NCI-H526 (cell line): ENCODE measurements at regions not wholly inside any gene's neighbourhood (a gene's known extent, or its start where the extent isn't known, plus 50 kb on each side); places are given as distances from the start of the nearest gene placed in this dataset.

Source experiments
- DNase-seq, 2 experiments: peaks; one replicate each; lab custom pipeline; 2025; lab: John Stamatoyannopoulos, UW

GRCh38 chr10:78963074-78964034 is 105.4 kb upstream of the ZMIZ1 start:
- DNase-seq: no peak

- peak in 1 of 2 experiments; percentile 59 for DNase-seq
Observed at GRCh38 chr10:78964274-78964951, 104.4 kb upstream of the ZMIZ1 start.

- DNase-seq: peak; percentile 76 to 91
Observed at GRCh38 chr10:78964952-78965633, 103.7 kb upstream of the ZMIZ1 start.

- DNase-seq: no peak
Observed at GRCh38 chr10:78966182-78966787, 102.5 kb upstream of the ZMIZ1 start.

GRCh38 chr10:78966844-78967488 is 101.8 kb upstream of the ZMIZ1 start:
- DNase-seq: no peak

- DNase-seq: no peak
Observed at GRCh38 chr10:78968300-78968942, 100.3 kb upstream of the ZMIZ1 start.

- no peak for DNase-seq
Observed at GRCh38 chr10:78968943-78969342, 99.8 kb upstream of the ZMIZ1 start.

GRCh38 chr10:78969719-78970118 is 99.0 kb upstream of the ZMIZ1 start:
- DNase-seq: no peak

GRCh38 chr10:78970261-78970660 is 98.5 kb upstream of the ZMIZ1 start:
- DNase-seq: peak in 1 of 2 experiments; percentile 45

- DNase-seq: no peak
Observed at GRCh38 chr10:78971094-78971682, 97.6 kb upstream of the ZMIZ1 start.

- DNase-seq: peak in 1 of 2 experiments; percentile 60
Observed at GRCh38 chr10:78972160-78972946, 96.4 kb upstream of the ZMIZ1 start.

GRCh38 chr10:78972947-78973900 is 95.5 kb upstream of the ZMIZ1 start:
- DNase-seq: peak; percentile 83 to 93

GRCh38 chr10:78973901-78974616 is 94.7 kb upstream of the ZMIZ1 start:
- peak; percentile 92 to 97 for DNase-seq

GRCh38 chr10:78974617-78975317 is 94.0 kb upstream of the ZMIZ1 start:
- DNase-seq: peak; percentile 61 to 80

- DNase-seq: no peak
Observed at GRCh38 chr10:78975926-78976325, 92.8 kb upstream of the ZMIZ1 start.

- DNase-seq: no peak
Observed at GRCh38 chr10:78976825-78977755, 91.7 kb upstream of the ZMIZ1 start.
